Upper lobe of left lung (tissue), 6 donors: ENCODE measurements at regions not wholly inside any gene's neighbourhood (a gene's known extent, or its start where the extent isn't known, plus 50 kb on each side); places are given as distances from the start of the nearest gene placed in this dataset.

Experiments
- ATAC-seq, 2 donors: fragments of 200-7000 bp; cut with Tn5 transposase; one replicate each; pipeline ENCODE4 v1.9.1; 2022; ENCODE audit warnings: mild to moderate bottlenecking in 2 of 2, moderate library complexity in 2 of 2; ENCODE audit not compliant: low FRiP score in 2 of 2
- DNase-seq, 2 donors: peaks; one replicate each; pipeline ENCODE4 v3.0.0-alpha.2; 2019 to 2020
- H3K27ac ChIP-seq, 4 donors: fragments of 200-600 bp; sonication (generic); one replicate each; pipeline ENCODE4 v1.5.1; 2016 to 2019
- H3K27me3 ChIP-seq, 4 donors: fragments of 200-600 bp; sonication (generic); one replicate each; pipeline ENCODE4 v1.5.1; 2017 to 2019
- H3K36me3 ChIP-seq, 4 donors: fragments of 200-600 bp; sonication (generic); one replicate each; pipeline ENCODE4 v1.5.1; 2016 to 2019
- H3K4me1 ChIP-seq, 4 donors: fragments of 200-600 bp; sonication (generic); one replicate each; pipeline ENCODE4 v1.5.1; 2018 to 2019
- H3K4me3 ChIP-seq, 4 donors: fragments of 200-600 bp; sonication (generic); one replicate each; pipeline ENCODE4 v1.5.1; 2017 to 2019; ENCODE audit warnings: mild to moderate bottlenecking in 2 of 4, moderate library complexity in 1 of 4
- H3K9me3 ChIP-seq, 4 donors: fragments of 200-600 bp; sonication (generic); one replicate each; pipeline ENCODE4 v1.5.1; 2018 to 2019
- CTCF ChIP-seq, 6 experiments: fragments of 450-650 bp in 4 of 6; fragments of 200-600 bp in 2 of 6; sonication (generic) in 2 of 6; IDR thresholded peaks; one replicate each; pipeline ENCODE4 v1.5.1; 2016 to 2019; ENCODE audit warnings: antibody characterized with exemption in 6 of 6
- EP300 ChIP-seq, 4 donors: sonication (generic); formaldehyde crosslinking; IDR thresholded peaks; one replicate each; pipeline ENCODE4 v1.5.1; 2017; ENCODE audit warnings: antibody characterized with exemption in 4 of 4, control low read depth in 2 of 4
- POLR2A ChIP-seq, 4 donors: fragments of 450-650 bp; IDR thresholded peaks; one replicate each; pipeline ENCODE4 v1.5.1; 2016 to 2017; ENCODE audit warnings: antibody characterized with exemption in 4 of 4, mild to moderate bottlenecking in 2 of 4
- POLR2AphosphoS5 ChIP-seq, 2 donors: sonication (generic); formaldehyde crosslinking; IDR thresholded peaks; one replicate each; pipeline ENCODE4 v1.5.1; 2017; ENCODE audit warnings: antibody characterized with exemption in 2 of 2
- WGBS, 2 donors: methylation state at CpG; one replicate each; pipeline ENCODE4 v1.1.5; 2017 to 2018; 5-methylcytosine and 5-hydroxymethylcytosine counted together
- donor health status: DM: no; HTN: no; CAD: no; lungs with moderate emphysema.
- donor health status: DM: no; HTN: yes; CAD: no; lungs with severe emphysema.

GRCh38 chr21:41683815-41684214 is 83.0 kb downstream of the RIPK4 start:
- Histone ChIP-seq H3K4me3 (no peak overlapping the region), H3K36me3 (no peaks in the 10 kb centered on the region), H3K9me3 (no peaks in the 10 kb centered on the region), H3K4me1 (peaks cover 0 to 27% (median 3%) of the 10 kb centered on the region in 4 donors), H3K27ac (peak overlapping the region in 1 of 4 donors; percentile 57), H3K27me3 (no peaks in the 10 kb centered on the region)
- DNase-seq (no peak), ATAC-seq (no peak)
- WGBS, 2 donors: 70 to 80% methylated on average over 8 to 10 of the region's 10 CpGs
- TF ChIP-seq CTCF (IDR thresholded peaks at IDR 0.05) (no peak), POLR2AphosphoS5 (IDR thresholded peaks at IDR 0.05) (no peak), POLR2A (IDR thresholded peaks at IDR 0.05) (no peak), EP300 (IDR thresholded peaks at IDR 0.05) (no peak)

GRCh38 chr21:41682719-41683179 is 84.1 kb downstream of the RIPK4 start:
- no peak for ATAC-seq
- TF ChIP-seq POLR2AphosphoS5 (IDR thresholded peaks at IDR 0.05): no peak
- no peak for TF ChIP-seq EP300 (IDR thresholded peaks at IDR 0.05)
- TF ChIP-seq POLR2A (IDR thresholded peaks at IDR 0.05): no peak
- no peak for TF ChIP-seq CTCF (IDR thresholded peaks at IDR 0.05)
- DNase-seq: no peak
- Histone ChIP-seq H3K9me3 (no peaks in the 10 kb centered on the region), H3K27ac (no peak overlapping the region), H3K36me3 (no peaks in the 10 kb centered on the region), H3K27me3 (no peaks in the 10 kb centered on the region), H3K4me3 (no peak overlapping the region), H3K4me1 (peaks cover 4 to 30% (median 11%) of the 10 kb centered on the region in 4 donors)
- WGBS, 2 donors: 76 to 82% methylated on average over 13 to 14 of the region's 17 CpGs

GRCh38 chr21:41681939-41682718 is 84.7 kb downstream of the RIPK4 start:
- ATAC-seq: no peak
- Histone ChIP-seq H3K4me3 (no peak overlapping the region), H3K27ac (peak overlapping the region in 2 of 4 donors; percentile 5 to 96), H3K27me3 (no peaks in the 10 kb centered on the region), H3K4me1 (peaks cover 4 to 30% (median 11%) of the 10 kb centered on the region in 4 donors), H3K36me3 (no peaks in the 10 kb centered on the region), H3K9me3 (no peaks in the 10 kb centered on the region)
- no peak for TF ChIP-seq EP300 (IDR thresholded peaks at IDR 0.05)
- no peak for TF ChIP-seq POLR2A (IDR thresholded peaks at IDR 0.05)
- no peak for TF ChIP-seq POLR2AphosphoS5 (IDR thresholded peaks at IDR 0.05)
- TF ChIP-seq CTCF (IDR thresholded peaks at IDR 0.05): no peak
- DNase-seq: no peak
- 87 to 91% methylated on average over 10 to 24 of the region's 24 CpGs for WGBS, 2 donors

GRCh38 chr21:41681348-41681801 is 85.5 kb downstream of the RIPK4 start:
- H3K9me3 ChIP-seq: no peaks in the 10 kb centered on the region
- ATAC-seq: no peak
- H3K27ac ChIP-seq: peak overlapping the region in 3 of 4 donors; percentile 53 to 96 (median 57)
- H3K4me1 ChIP-seq: peaks cover 4 to 30% (median 11%) of the 10 kb centered on the region in 4 donors
- H3K27me3 ChIP-seq: no peaks in the 10 kb centered on the region
- no peak overlapping the region for H3K4me3 ChIP-seq
- no peaks in the 10 kb centered on the region for H3K36me3 ChIP-seq
- 73 to 85% methylated on average over 5 to 20 of the region's 20 CpGs for WGBS, 2 donors
- peak in 1 of 2 donors; percentile 36 for DNase-seq
- TF ChIP-seq POLR2A (IDR thresholded peaks at IDR 0.05): no peak
- TF ChIP-seq CTCF (IDR thresholded peaks at IDR 0.05): no peak
- no peak for TF ChIP-seq EP300 (IDR thresholded peaks at IDR 0.05)
- no peak for TF ChIP-seq POLR2AphosphoS5 (IDR thresholded peaks at IDR 0.05)
